Astrocyte of the cerebellum (primary cell): ENCODE measurements at regions not wholly inside any gene's neighbourhood (a gene's known extent, or its start where the extent isn't known, plus 50 kb on each side); places are given as distances from the start of the nearest gene placed in this dataset.

Source experiments
- DNase-seq: peaks from one replicate; pipeline ENCODE4 v3.0.0-alpha.2; 2011; ENCODE audit warnings: low read depth
- H3K4me3 ChIP-seq: 2 replicates; pipeline ENCODE4 v1.5.1; 2011; ENCODE audit warnings: mild to moderate bottlenecking, low read depth, low read length, moderate library complexity
- in situ Hi-C: cut with HindIII; loops from 2 replicates; pipeline ENCODE4 v1.10.0; 2017; ENCODE audit warnings: low sequenced_read_pairs
- TF ChIP-seq, protein P1 (sequence below): IDR thresholded peaks from 2 replicates; pipeline ENCODE4 v1.5.1; 2012; ENCODE audit warnings: low read length, low read depth, moderate library complexity, mild to moderate bottlenecking; ENCODE audit errors: missing control alignments

DNA sequence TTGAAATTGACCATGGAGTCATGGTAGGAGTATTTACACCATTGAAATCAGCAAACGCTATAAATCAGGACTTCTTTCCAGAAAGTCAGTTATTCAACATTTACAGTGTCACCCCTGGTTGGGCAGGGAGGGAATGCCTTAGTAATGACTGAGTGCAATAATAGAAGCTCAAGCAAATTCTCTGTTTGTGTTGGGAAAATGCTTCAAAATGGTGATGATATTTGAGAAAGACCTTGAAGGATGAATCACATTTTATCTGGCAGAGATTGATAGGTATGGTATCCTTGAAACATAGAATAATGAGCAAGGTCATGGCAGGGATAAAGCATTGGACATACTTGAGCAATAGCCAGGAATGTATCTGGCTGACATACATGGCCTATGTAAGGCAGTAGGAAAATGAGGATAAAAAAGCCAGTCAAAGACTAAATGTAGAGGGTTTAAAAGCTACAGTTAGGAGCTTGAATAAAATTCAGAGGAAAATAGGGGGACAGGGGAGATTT, 248.7 kb downstream of the FMR1NB start:
- TF ChIP-seq, protein P1, sequence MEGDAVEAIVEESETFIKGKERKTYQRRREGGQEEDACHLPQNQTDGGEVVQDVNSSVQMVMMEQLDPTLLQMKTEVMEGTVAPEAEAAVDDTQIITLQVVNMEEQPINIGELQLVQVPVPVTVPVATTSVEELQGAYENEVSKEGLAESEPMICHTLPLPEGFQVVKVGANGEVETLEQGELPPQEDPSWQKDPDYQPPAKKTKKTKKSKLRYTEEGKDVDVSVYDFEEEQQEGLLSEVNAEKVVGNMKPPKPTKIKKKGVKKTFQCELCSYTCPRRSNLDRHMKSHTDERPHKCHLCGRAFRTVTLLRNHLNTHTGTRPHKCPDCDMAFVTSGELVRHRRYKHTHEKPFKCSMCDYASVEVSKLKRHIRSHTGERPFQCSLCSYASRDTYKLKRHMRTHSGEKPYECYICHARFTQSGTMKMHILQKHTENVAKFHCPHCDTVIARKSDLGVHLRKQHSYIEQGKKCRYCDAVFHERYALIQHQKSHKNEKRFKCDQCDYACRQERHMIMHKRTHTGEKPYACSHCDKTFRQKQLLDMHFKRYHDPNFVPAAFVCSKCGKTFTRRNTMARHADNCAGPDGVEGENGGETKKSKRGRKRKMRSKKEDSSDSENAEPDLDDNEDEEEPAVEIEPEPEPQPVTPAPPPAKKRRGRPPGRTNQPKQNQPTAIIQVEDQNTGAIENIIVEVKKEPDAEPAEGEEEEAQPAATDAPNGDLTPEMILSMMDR, result no peak
- no peak for DNase-seq
- in situ Hi-C loops, result no loop called here
- no peak overlapping the region for H3K4me3 ChIP-seq

- in situ Hi-C loops, result no loop called here
- DNase-seq, result no peak
- TF ChIP-seq, protein P1, result no peak
- no peak overlapping the region for H3K4me3 ChIP-seq
Observed at GRCh38 chrX:148259990-148260389, 240.4 kb upstream of the AFF2 start.

DNA sequence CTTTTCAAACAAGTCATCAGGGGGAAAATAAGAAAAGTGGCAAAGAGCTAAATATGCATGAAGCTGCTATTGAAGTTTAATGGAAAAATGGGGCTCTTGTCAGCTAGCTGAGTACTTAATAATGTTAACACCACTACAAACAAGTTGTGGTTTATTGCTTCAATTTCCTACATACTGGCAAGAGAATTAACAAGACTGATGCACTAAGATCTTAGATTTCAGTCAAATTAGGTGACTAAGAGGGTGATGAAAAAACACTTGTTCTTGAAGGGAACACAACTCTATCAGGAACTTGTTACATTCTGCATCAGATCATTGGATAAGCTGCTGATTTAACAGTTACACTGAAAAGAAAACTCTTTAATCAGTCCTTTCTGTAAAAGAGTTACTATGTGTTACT, 234.6 kb upstream of the AFF2 start:
- in situ Hi-C loops, result no loop called here
- H3K4me3 ChIP-seq, result no peak overlapping the region
- TF ChIP-seq, protein P1, result no peak
- no peak for DNase-seq

- no peak for DNase-seq
- in situ Hi-C loops, result no loop called here
- TF ChIP-seq, protein P1, result no peak
- no peak overlapping the region for H3K4me3 ChIP-seq
Observed at GRCh38 chrX:148268673-148269072, 231.7 kb upstream of the AFF2 start.

- in situ Hi-C loops, result no loop called here
- no peak for DNase-seq
Observed at GRCh38 chrX:148269513-148269912, 230.9 kb upstream of the AFF2 start.

GRCh38 chrX:148270499-148270898, 229.9 kb upstream of the AFF2 start:
- no peak for DNase-seq
- in situ Hi-C loops, result no loop called here
- H3K4me3 ChIP-seq, result no peak overlapping the region
- TF ChIP-seq, protein P1, result no peak

More at GRCh38 chrX:148269513-148269912, 230.9 kb upstream of the AFF2 start:
- TF ChIP-seq, protein P1, result no peak
- no peak overlapping the region for H3K4me3 ChIP-seq

GRCh38 chrX:148271263-148271662, 229.2 kb upstream of the AFF2 start:
- no peak for DNase-seq
- H3K4me3 ChIP-seq, result no peak overlapping the region
- in situ Hi-C loops, result no loop called here
- TF ChIP-seq, protein P1, result no peak
